HCT116 (cell line): ENCODE measurements at regions not wholly inside any gene's neighbourhood (a gene's known extent, or its start where the extent isn't known, plus 50 kb on each side); places are given as distances from the start of the nearest gene placed in this dataset.

Experiments
- ATAC-seq: fragments of 200-7000 bp; cut with Tn5 transposase; 2 replicates; pipeline ENCODE4 v1.9.1; 2020; ENCODE audit warnings: mild to moderate bottlenecking, moderate library complexity
- BruUV-seq: library from RNA; stranded (reverse); fragments of 400-500 nt; replicated peaks from 2 replicates; lab custom pipeline; 2021; lab: Mats Ljungman, UMichigan
- CTCF ChIA-PET: fragments of 300-600 bp; sonication (Branson Sonifier 250); formaldehyde crosslinking; loops from one replicate; lab custom pipeline; 2021; ENCODE audit warnings: antibody characterized with exemption; lab: Charles Lee
- POLR2A ChIA-PET: fragments of 300-600, 350-600 bp; sonication (Branson Sonifier 250); formaldehyde crosslinking; loops from one replicate; lab custom pipeline; 2021; ENCODE audit warnings: antibody characterized with exemption; lab: Charles Lee
- RAD21 ChIA-PET, 2 experiments: fragments of 300-600 bp; sonication (Branson Sonifier 250); formaldehyde crosslinking; loops; one replicate each; lab custom pipeline; 2023; ENCODE audit warnings: low total read pairs in 2 of 2; ENCODE audit not compliant: uncharacterized antibody in 2 of 2, unreplicated experiment in 2 of 2, low non-redundant PET in 1 of 2; lab: Charles Lee
- DNase-seq: peaks from one replicate; pipeline ENCODE4 v3.0.0-alpha.2; 2010; ENCODE audit warnings: low read depth, low spot score
- H2AFZ ChIP-seq: fragments of 200-600 bp; shearing (Covaris generic), sonication (generic); 2 replicates; pipeline ENCODE4 v1.6.1; 2017; ENCODE audit warnings: low read depth, mixed run types, mixed read lengths, antibody characterized with exemption, low read length; ENCODE audit not compliant: poor library complexity, severe bottlenecking
- H3K27ac ChIP-seq: 2 replicates; pipeline ENCODE4 v1.5.1; 2012; ENCODE audit warnings: low read depth, low read length
- H3K27me3 ChIP-seq: fragments of 200-600 bp; sonication (generic); 2 replicates; pipeline ENCODE4 v1.6.1; 2016; ENCODE audit warnings: mixed run types, low read length, mixed read lengths; ENCODE audit not compliant: insufficient read depth
- H3K36me3 ChIP-seq, 2 experiments: fragments of 200-500 bp in 1 of 2; fragments of 200-600 bp in 1 of 2; sonication (Bioruptor generic) in 1 of 2; sonication (generic) in 1 of 2; 2 replicates each; pipeline versions ENCODE4 v1.5.1 to v1.6.1; 2014 to 2016; ENCODE audit warnings: low read length in 2 of 2, inconsistent platforms in 1 of 2, mixed read lengths in 1 of 2, mixed run types in 1 of 2; ENCODE audit not compliant: insufficient read depth in 2 of 2, control insufficient read depth in 1 of 2
- H3K4me1 ChIP-seq, 2 experiments: fragments of 200-600 bp in 1 of 2; sonication (generic) in 1 of 2; 2 replicates each; pipeline versions ENCODE4 v1.5.1 to v1.6.1; 2012 to 2017; ENCODE audit warnings: low read length in 2 of 2, inconsistent platforms in 1 of 2, mild to moderate bottlenecking in 1 of 2, mixed read lengths in 1 of 2, mixed run types in 1 of 2, moderate library complexity in 1 of 2; ENCODE audit not compliant: insufficient read depth in 2 of 2, control insufficient read depth in 1 of 2
- H3K4me2 ChIP-seq: fragments of 200-600 bp; sonication (generic); 2 replicates; pipeline ENCODE4 v1.6.1; 2017; ENCODE audit warnings: mixed run types, low read length, mixed read lengths
- H3K4me3 ChIP-seq, 2 experiments: fragments of 200-600 bp in 1 of 2; sonication (generic) in 1 of 2; replicated peaks in 1 of 2; 2 replicates each; pipeline ENCODE4 v1.5.1; 2011 to 2016; ENCODE audit warnings: low read length in 2 of 2, control low read depth in 1 of 2, low read depth in 1 of 2, mild to moderate bottlenecking in 1 of 2, mixed read lengths in 1 of 2, mixed run types in 1 of 2
- H3K79me2 ChIP-seq: fragments of 200-600 bp; sonication (generic); 2 replicates; pipeline ENCODE4 v1.6.1; 2017; ENCODE audit warnings: mild to moderate bottlenecking, mixed run types, low read length, moderate library complexity, mixed read lengths; ENCODE audit not compliant: insufficient read depth
- H3K9ac ChIP-seq: fragments of 200-600 bp; sonication (generic); 2 replicates; pipeline ENCODE4 v1.6.1; 2016; ENCODE audit warnings: low read length, mixed read lengths
- H3K9me2 ChIP-seq: fragments of 200-600 bp; sonication (generic), shearing (Covaris generic); 2 replicates; pipeline ENCODE4 v1.6.1; 2017; ENCODE audit warnings: mixed run types, mild to moderate bottlenecking, moderate library complexity; ENCODE audit not compliant: insufficient read depth
- H3K9me3 ChIP-seq, 2 experiments: fragments of 200-500 bp in 1 of 2; fragments of 200-600 bp in 1 of 2; sonication (Bioruptor generic) in 1 of 2; sonication (generic) in 1 of 2; 2 replicates each; pipeline ENCODE4 v1.6.1; 2014 to 2017; ENCODE audit warnings: low read length in 2 of 2, mixed read lengths in 2 of 2, inconsistent platforms in 1 of 2, low read depth in 1 of 2, mild to moderate bottlenecking in 1 of 2, mixed run types in 1 of 2, moderate library complexity in 1 of 2; ENCODE audit not compliant: control insufficient read depth in 1 of 2, insufficient read depth in 1 of 2
- H4K20me1 ChIP-seq: fragments of 200-600 bp; sonication (generic), shearing (Covaris generic); 2 replicates; pipeline ENCODE4 v1.6.1; 2017; ENCODE audit warnings: mixed run types, mild to moderate bottlenecking, moderate library complexity; ENCODE audit not compliant: insufficient read depth
- CBX3 ChIP-seq: IDR thresholded peaks from 2 replicates; pipeline ENCODE4 v1.6.1; 2012; ENCODE audit warnings: low read depth
- ELF1 ChIP-seq: IDR thresholded peaks from 2 replicates; pipeline ENCODE4 v1.6.1; 2012; ENCODE audit warnings: low read depth, borderline replicate concordance
- EZH2 ChIP-seq: fragments of 200-600 bp; sonication (generic); IDR thresholded peaks from 2 replicates; pipeline ENCODE4 v1.6.1; 2017; ENCODE audit warnings: antibody characterized with exemption, mixed run types
- EZH2phosphoT487 ChIP-seq: fragments of 200-600 bp; IDR thresholded peaks from 2 replicates; pipeline ENCODE4 v1.6.1; 2018; ENCODE audit warnings: antibody characterized with exemption, borderline replicate concordance
- POLR2A ChIP-seq: IDR thresholded peaks from 2 replicates; pipeline ENCODE4 v1.7.0; 2011; ENCODE audit warnings: borderline replicate concordance; ENCODE audit not compliant: insufficient read depth, insufficient read length; ENCODE audit errors: extremely low read depth
- POLR2AphosphoS5 ChIP-seq: IDR thresholded peaks from 2 replicates; pipeline ENCODE4 v1.6.1; 2011; ENCODE audit warnings: mild to moderate bottlenecking, low read depth, low read length, moderate library complexity
- RAD21 ChIP-seq: IDR thresholded peaks from 2 replicates; pipeline ENCODE4 v1.6.1; 2012; ENCODE audit warnings: low read depth, mild to moderate bottlenecking
- REST ChIP-seq: IDR thresholded peaks from 2 replicates; pipeline ENCODE4 v1.6.1; 2012; ENCODE audit warnings: low read depth
- SIN3A ChIP-seq: IDR thresholded peaks from 2 replicates; pipeline ENCODE4 v1.6.1; 2012; ENCODE audit warnings: low read depth
- SP1 ChIP-seq: IDR thresholded peaks from 2 replicates; pipeline ENCODE4 v1.6.1; 2012; ENCODE audit warnings: low read depth
- SRF ChIP-seq: IDR thresholded peaks from 2 replicates; pipeline ENCODE4 v1.6.1; 2012; ENCODE audit warnings: low read depth
- YY1 ChIP-seq: IDR thresholded peaks from 2 replicates; pipeline ENCODE4 v1.6.1; 2011; ENCODE audit warnings: low read length, low read depth, moderate library complexity, mild to moderate bottlenecking; ENCODE audit not compliant: insufficient replicate concordance; ENCODE audit errors: extremely low read depth
- ZBTB33 ChIP-seq: IDR thresholded peaks from 2 replicates; pipeline ENCODE4 v1.6.1; 2011; ENCODE audit warnings: mild to moderate bottlenecking, low read length, moderate library complexity; ENCODE audit not compliant: insufficient replicate concordance; ENCODE audit errors: extremely low read depth
- ZNF274 ChIP-seq: fragments of 200-500 bp; sonication (Bioruptor generic); IDR thresholded peaks from 2 replicates; pipeline ENCODE4 v1.6.1; 2014; ENCODE audit warnings: mild to moderate bottlenecking, low read depth, low read length, inconsistent platforms
- intact Hi-C: fragments of 100-400 bp; cut with micrococcal nuclease; formaldehyde crosslinking; loops from 2 replicates; pipeline ENCODE4 v1.10.0; 2022

- H3K4me1 ChIP-seq: no peaks in the 10 kb centered on the region
- no peaks in the 10 kb centered on the region for H4K20me1 ChIP-seq
- H3K79me2 ChIP-seq: no peaks in the 10 kb centered on the region
- no peaks in the 10 kb centered on the region for H3K36me3 ChIP-seq
- no peak for TF ChIP-seq POLR2A
- no peak for TF ChIP-seq EZH2
- no peak for TF ChIP-seq POLR2AphosphoS5
- TF ChIP-seq ELF1: no peak
- no peak for TF ChIP-seq RAD21
- CTCF ChIA-PET: no interaction called here
- no peaks in the 10 kb centered on the region for H3K9me2 ChIP-seq
- no peak overlapping the region for H2AFZ ChIP-seq
- no peak overlapping the region for H3K4me3 ChIP-seq
- intact Hi-C loops: no loop called here
- H3K27me3 ChIP-seq: no peaks in the 10 kb centered on the region
- POLR2A ChIA-PET: no interaction called here
- ATAC-seq (no peak), DNase-seq (no peak)
- H3K9me3 ChIP-seq: peaks cover 4 to 8% of the 10 kb centered on the region in 2 experiments; a peak in 2 of 4 replicates
- no TSS peak for BruUV-seq
- no peak overlapping the region for H3K27ac ChIP-seq
- H3K9ac ChIP-seq: no peak overlapping the region
- H3K4me2 ChIP-seq: no peak overlapping the region
- RAD21 ChIA-PET: no interaction called here
These were observed 914.2 kb downstream of the IPMK start for GRCh38 chr10:57353403-57354003.

GRCh38 chr10:57351076-57351475, 916.6 kb downstream of the IPMK start:
- BruUV-seq: no TSS peak
- TF ChIP-seq YY1: no peak
- no peak for TF ChIP-seq EZH2
- TF ChIP-seq ELF1: no peak
- no peak for TF ChIP-seq POLR2A
- no peak for TF ChIP-seq SP1
- TF ChIP-seq SIN3A: no peak
- no peak for TF ChIP-seq ZBTB33
- no peak for TF ChIP-seq CBX3
- TF ChIP-seq ZNF274: no peak
- TF ChIP-seq REST: no peak
- TF ChIP-seq EZH2phosphoT487: no peak
- no peak for TF ChIP-seq SRF

More at GRCh38 chr10:57351076-57351475, 916.6 kb downstream of the IPMK start:
- RAD21 ChIA-PET: no interaction called here
- intact Hi-C loops: no loop called here
- H3K4me3 ChIP-seq: no peak overlapping the region
- H3K4me2 ChIP-seq: no peak overlapping the region
- no peak overlapping the region for H3K9ac ChIP-seq
- H4K20me1 ChIP-seq: no peaks in the 10 kb centered on the region
- no peak for DNase-seq
- H3K9me2 ChIP-seq: no peaks in the 10 kb centered on the region
- H3K4me1 ChIP-seq: no peaks in the 10 kb centered on the region
- no peaks in the 10 kb centered on the region for H3K36me3 ChIP-seq
- no peak overlapping the region for H2AFZ ChIP-seq
- H3K27ac ChIP-seq: no peak overlapping the region
- ATAC-seq: no peak
- CTCF ChIA-PET: no interaction called here
- H3K27me3 ChIP-seq: no peaks in the 10 kb centered on the region
- peaks cover 4 to 12% of the 10 kb centered on the region in 2 experiments; a peak in 2 of 4 replicates for H3K9me3 ChIP-seq
- POLR2A ChIA-PET: no interaction called here
- no peaks in the 10 kb centered on the region for H3K79me2 ChIP-seq
